ENCODE measurements at regions not wholly inside any gene's neighbourhood (a gene's known extent, or its start where the extent isn't known, plus 50 kb on each side); places are given as distances from the start of the nearest gene placed in this dataset.
A peak's percentile ranks its signal among the peaks of the same experiment; 100 is the strongest.

- no peak for DNase-seq (ENCODE audit: low read depth)
Measured at GRCh38 chr18:41829647-41830516, 125.2 kb upstream of the PIK3C3 start.

- no peak for DNase-seq (ENCODE audit: low read depth)
Measured at GRCh38 chr18:41828137-41828536, 126.9 kb upstream of the PIK3C3 start.

- DNase-seq (ENCODE audit: low read depth): no peak
Measured at GRCh38 chr18:41820784-41821183, 134.2 kb upstream of the PIK3C3 start.

- DNase-seq (ENCODE audit: low read depth): no peak
Measured at GRCh38 chr18:41818381-41819355, 136.4 kb upstream of the PIK3C3 start.

GRCh38 chr18:41814651-41815050, 140.4 kb upstream of the PIK3C3 start:
- DNase-seq (ENCODE audit: low read depth): no peak

- DNase-seq (ENCODE audit: low read depth): no peak
Measured at GRCh38 chr18:41809652-41810051, 145.4 kb upstream of the PIK3C3 start.

- no peak for DNase-seq (ENCODE audit: low read depth)
Measured at GRCh38 chr18:41805341-41805740, 149.7 kb upstream of the PIK3C3 start.

GRCh38 chr18:41798879-41799278, 156.2 kb upstream of the PIK3C3 start:
- no peak for DNase-seq (ENCODE audit: low read depth)

GRCh38 chr18:41790687-41791086, 164.3 kb upstream of the PIK3C3 start:
- no peak for DNase-seq (ENCODE audit: low read depth)

- no peak for DNase-seq (ENCODE audit: low read depth)
Measured at GRCh38 chr18:41789001-41789400, 166.0 kb upstream of the PIK3C3 start.

GRCh38 chr18:41783879-41784278, 171.2 kb upstream of the PIK3C3 start:
- no peak for DNase-seq (ENCODE audit: low read depth)

GRCh38 chr18:41783065-41783818, 171.8 kb upstream of the PIK3C3 start:
- DNase-seq (ENCODE audit: low read depth): no peak

- DNase-seq (ENCODE audit: low read depth): no peak
Measured at GRCh38 chr18:41771973-41772372, 183.1 kb upstream of the PIK3C3 start.

GRCh38 chr18:41769265-41769664, 185.8 kb upstream of the PIK3C3 start:
- DNase-seq (ENCODE audit: low read depth): no peak

GRCh38 chr18:41768467-41768866, 186.6 kb upstream of the PIK3C3 start:
- DNase-seq (ENCODE audit: low read depth): no peak

- no peak for DNase-seq (ENCODE audit: low read depth)
Measured at GRCh38 chr18:41767960-41768359, 187.1 kb upstream of the PIK3C3 start.

GRCh38 chr18:41765460-41765859, 189.6 kb upstream of the PIK3C3 start:
- no peak for DNase-seq (ENCODE audit: low read depth)

- no peak for DNase-seq (ENCODE audit: low read depth)
Measured at GRCh38 chr18:41763361-41763760, 191.7 kb upstream of the PIK3C3 start.

- DNase-seq (ENCODE audit: low read depth): peak; percentile 23
Measured at GRCh38 chr18:41761333-41762018, 193.6 kb upstream of the PIK3C3 start.

GRCh38 chr18:41758534-41758933, 196.5 kb upstream of the PIK3C3 start:
- DNase-seq (ENCODE audit: low read depth): no peak

GRCh38 chr18:41756141-41756540, 198.9 kb upstream of the PIK3C3 start:
- DNase-seq (ENCODE audit: low read depth): no peak

GRCh38 chr18:41754332-41754731, 200.7 kb upstream of the PIK3C3 start:
- DNase-seq (ENCODE audit: low read depth): no peak
